ENCODE measurements at regions not wholly inside any gene's neighbourhood (a gene's known extent, or its start where the extent isn't known, plus 50 kb on each side); places are given as distances from the start of the nearest gene placed in this dataset.

- TF ChIP-seq, protein P1, sequence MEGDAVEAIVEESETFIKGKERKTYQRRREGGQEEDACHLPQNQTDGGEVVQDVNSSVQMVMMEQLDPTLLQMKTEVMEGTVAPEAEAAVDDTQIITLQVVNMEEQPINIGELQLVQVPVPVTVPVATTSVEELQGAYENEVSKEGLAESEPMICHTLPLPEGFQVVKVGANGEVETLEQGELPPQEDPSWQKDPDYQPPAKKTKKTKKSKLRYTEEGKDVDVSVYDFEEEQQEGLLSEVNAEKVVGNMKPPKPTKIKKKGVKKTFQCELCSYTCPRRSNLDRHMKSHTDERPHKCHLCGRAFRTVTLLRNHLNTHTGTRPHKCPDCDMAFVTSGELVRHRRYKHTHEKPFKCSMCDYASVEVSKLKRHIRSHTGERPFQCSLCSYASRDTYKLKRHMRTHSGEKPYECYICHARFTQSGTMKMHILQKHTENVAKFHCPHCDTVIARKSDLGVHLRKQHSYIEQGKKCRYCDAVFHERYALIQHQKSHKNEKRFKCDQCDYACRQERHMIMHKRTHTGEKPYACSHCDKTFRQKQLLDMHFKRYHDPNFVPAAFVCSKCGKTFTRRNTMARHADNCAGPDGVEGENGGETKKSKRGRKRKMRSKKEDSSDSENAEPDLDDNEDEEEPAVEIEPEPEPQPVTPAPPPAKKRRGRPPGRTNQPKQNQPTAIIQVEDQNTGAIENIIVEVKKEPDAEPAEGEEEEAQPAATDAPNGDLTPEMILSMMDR (conservative IDR thresholded peaks at IDR 0.05; ENCODE audit: low read length) = no peak
- TF ChIP-seq EZH2phosphoT487 (IDR thresholded peaks at IDR 0.05; ENCODE audit: borderline replicate concordance, low read depth, low read length) = no peak
Measured at GRCh38 chr20:11132819-11133415, 459.1 kb upstream of the JAG1 start.
